Trophoblast cell (in vitro differentiated cells and primary cell): ENCODE measurements at regions not wholly inside any gene's neighbourhood (a gene's known extent, or its start where the extent isn't known, plus 50 kb on each side); places are given as distances from the start of the nearest gene placed in this dataset.
"Not testable (repeated sequence)": the region's sequence is repeated elsewhere in the genome, so short reads cannot be mapped to it uniquely, and the experiment has no call there.

Experiments
- DNase-seq, 2 donors: peaks; one replicate each; pipeline ENCODE4 v3.0.0-alpha.2; 2016
- H2AFZ ChIP-seq: 2 replicates; pipeline ENCODE4 v1.6.1; 2013; ENCODE audit warnings: low read length, moderate library complexity, mild to moderate bottlenecking; ENCODE audit not compliant: insufficient read depth, poor library complexity
- H2AK5ac ChIP-seq: 2 replicates; pipeline ENCODE4 v1.6.1; 2013; ENCODE audit warnings: mild to moderate bottlenecking, low read length
- H2BK120ac ChIP-seq: 2 replicates; pipeline ENCODE4 v1.6.1; 2013; ENCODE audit warnings: low read length, mild to moderate bottlenecking, moderate library complexity; ENCODE audit not compliant: insufficient read depth, poor library complexity
- H2BK12ac ChIP-seq: 2 replicates; pipeline ENCODE4 v1.6.1; 2013; ENCODE audit warnings: mild to moderate bottlenecking, low read length, moderate library complexity
- H2BK5ac ChIP-seq: 2 replicates; pipeline ENCODE4 v1.6.1; 2013; ENCODE audit warnings: low read length, low read depth, moderate library complexity, mild to moderate bottlenecking; ENCODE audit not compliant: poor library complexity
- H3K14ac ChIP-seq: 2 replicates; pipeline ENCODE4 v1.6.1; 2013; ENCODE audit warnings: mild to moderate bottlenecking, low read length
- H3K18ac ChIP-seq: 2 replicates; pipeline ENCODE4 v1.6.1; 2013; ENCODE audit warnings: mild to moderate bottlenecking, low read length
- H3K23ac ChIP-seq: 2 replicates; pipeline ENCODE4 v1.6.1; 2013; ENCODE audit warnings: low read length
- H3K27ac ChIP-seq: 2 replicates; pipeline ENCODE4 v1.5.1; 2013; ENCODE audit warnings: low read depth, mild to moderate bottlenecking, inconsistent platforms, low read length, moderate library complexity
- H3K27me3 ChIP-seq: 2 replicates; pipeline ENCODE4 v1.6.1; 2013; ENCODE audit warnings: inconsistent platforms, mild to moderate bottlenecking, low read length, moderate library complexity; ENCODE audit not compliant: insufficient read depth
- H3K36me3 ChIP-seq, 2 experiments: 1 replicate in 1 of 2; 2 replicates in 1 of 2; pipeline ENCODE4 v1.6.1; 2013; ENCODE audit warnings: low read length in 2 of 2, mild to moderate bottlenecking in 2 of 2, moderate library complexity in 1 of 2; ENCODE audit not compliant: insufficient read depth in 2 of 2, control insufficient read depth in 1 of 2
- H3K4ac ChIP-seq: 2 replicates; pipeline ENCODE4 v1.6.1; 2013; ENCODE audit warnings: low read depth, mild to moderate bottlenecking, low read length, moderate library complexity
- H3K4me1 ChIP-seq, 2 experiments: 1 replicate in 1 of 2; 2 replicates in 1 of 2; pipeline ENCODE4 v1.6.1; 2013; ENCODE audit warnings: low read length in 2 of 2, mild to moderate bottlenecking in 2 of 2, moderate library complexity in 1 of 2; ENCODE audit not compliant: insufficient read depth in 2 of 2, control insufficient read depth in 1 of 2
- H3K4me2 ChIP-seq: 2 replicates; pipeline ENCODE4 v1.6.1; 2013; ENCODE audit warnings: inconsistent platforms, mild to moderate bottlenecking, low read length, moderate library complexity
- H3K4me3 ChIP-seq: 2 replicates; pipeline ENCODE4 v1.5.1; 2013; ENCODE audit warnings: mild to moderate bottlenecking, low read depth, low read length, inconsistent platforms
- H3K79me1 ChIP-seq: one replicate; pipeline ENCODE4 v1.6.1; 2013; ENCODE audit warnings: low read length
- H3K79me2 ChIP-seq: 2 replicates; pipeline ENCODE4 v1.6.1; 2013; ENCODE audit warnings: low read length, mild to moderate bottlenecking; ENCODE audit not compliant: control insufficient read depth, insufficient read depth, poor library complexity
- H3K9ac ChIP-seq: 2 replicates; pipeline ENCODE4 v1.6.1; 2013; ENCODE audit warnings: mild to moderate bottlenecking, low read length
- H3K9me3 ChIP-seq: 2 replicates; pipeline ENCODE4 v1.6.1; 2013; ENCODE audit warnings: low read depth, mild to moderate bottlenecking, control low read depth, inconsistent platforms, low read length; ENCODE audit not compliant: insufficient read depth
- H4K12ac ChIP-seq: 2 replicates; pipeline ENCODE4 v1.6.1; 2013; ENCODE audit warnings: low read depth, mild to moderate bottlenecking, low read length, moderate library complexity
- H4K8ac ChIP-seq: 2 replicates; pipeline ENCODE4 v1.6.1; 2013; ENCODE audit warnings: low read depth, mild to moderate bottlenecking, low read length, moderate library complexity
- H4K91ac ChIP-seq: one replicate; pipeline ENCODE4 v1.6.1; 2013; ENCODE audit warnings: low read depth, mild to moderate bottlenecking, low read length, moderate library complexity
- WGBS: extraction: QIAGEN DNeasy Blood & Tissue Kit; methylation state at CpG from one replicate; pipeline ENCODE4 v1.1.7; 2013; ENCODE audit warnings: missing lambda C conversion rate; ENCODE audit not compliant: insufficient read length, insufficient coverage; ENCODE audit errors: extremely low coverage; 5-methylcytosine and 5-hydroxymethylcytosine counted together

- H4K12ac ChIP-seq = no peak overlapping the region
- H2BK5ac ChIP-seq = no peak overlapping the region
- H3K18ac ChIP-seq = no peak overlapping the region
- no peak overlapping the region for H2AFZ ChIP-seq
- no peaks in the 10 kb centered on the region for H3K79me1 ChIP-seq
- no peak overlapping the region for H3K14ac ChIP-seq
- no peak overlapping the region for H3K4me2 ChIP-seq
- H3K79me2 ChIP-seq = no peaks in the 10 kb centered on the region
- no peak overlapping the region for H2BK120ac ChIP-seq
- no peak overlapping the region for H3K27ac ChIP-seq
- peaks cover 0 to 2% of the 10 kb centered on the region in 2 experiments for H3K4me1 ChIP-seq
- no peak overlapping the region for H3K23ac ChIP-seq
- no peaks in the 10 kb centered on the region for H3K36me3 ChIP-seq
- H3K4me3 ChIP-seq = no peak overlapping the region
- no peak overlapping the region for H3K9ac ChIP-seq
- no peaks in the 10 kb centered on the region for H3K27me3 ChIP-seq
- no peak overlapping the region for H3K4ac ChIP-seq
- no peaks in the 10 kb centered on the region for H3K9me3 ChIP-seq
- H4K91ac ChIP-seq = no peak overlapping the region
- H2BK12ac ChIP-seq = no peak overlapping the region
- peak; percentile 98 to 99 for DNase-seq
- H4K8ac ChIP-seq = no peak overlapping the region
- no CpG with 5 or more reads among the region's 2 CpGs for WGBS
- H2AK5ac ChIP-seq = no peak overlapping the region
Measured at GRCh38 chr5:53790026-53790425, 229.6 kb downstream of the NDUFS4 start.

DNA sequence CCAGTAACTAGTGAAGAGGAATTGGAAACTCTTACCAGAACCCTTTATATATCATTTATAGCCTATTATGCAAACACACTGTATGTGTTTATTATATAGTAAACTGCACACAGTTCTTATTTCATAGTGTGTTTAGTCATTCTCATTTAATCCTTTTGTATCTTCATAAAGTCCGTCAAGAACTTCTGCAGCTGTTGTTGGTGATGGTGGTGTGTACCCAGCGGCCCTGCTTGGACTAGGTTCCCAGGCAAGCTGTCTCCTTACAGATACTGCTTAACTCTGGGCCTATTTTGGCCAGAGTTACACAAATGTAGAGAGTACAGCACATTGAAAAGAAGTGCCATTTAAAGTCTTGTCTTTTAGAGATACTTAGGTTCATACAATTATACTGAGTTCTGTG, 231.9 kb downstream of the NDUFS4 start:
- H2BK12ac ChIP-seq = no peak overlapping the region
- no peak overlapping the region for H4K8ac ChIP-seq
- no peak overlapping the region for H4K12ac ChIP-seq
- no peak overlapping the region for H3K27ac ChIP-seq
- H4K91ac ChIP-seq = no peak overlapping the region
- H3K79me1 ChIP-seq = no peaks in the 10 kb centered on the region
- no peak overlapping the region for H3K18ac ChIP-seq
- no peaks in the 10 kb centered on the region for H3K36me3 ChIP-seq
- H3K9ac ChIP-seq = no peak overlapping the region
- H3K23ac ChIP-seq = no peak overlapping the region
- no peaks in the 10 kb centered on the region for H3K27me3 ChIP-seq
- no peak for DNase-seq
- H3K14ac ChIP-seq = no peak overlapping the region
- no peaks in the 10 kb centered on the region for H3K9me3 ChIP-seq
- no peak overlapping the region for H2BK5ac ChIP-seq
- WGBS = no CpG with 5 or more reads among the region's 2 CpGs
- no peaks in the 10 kb centered on the region for H3K4me1 ChIP-seq
- H3K4ac ChIP-seq = no peak overlapping the region
- H3K4me2 ChIP-seq = no peak overlapping the region
- H3K79me2 ChIP-seq = no peaks in the 10 kb centered on the region
- no peak overlapping the region for H2BK120ac ChIP-seq
- no peak overlapping the region for H3K4me3 ChIP-seq
- no peak overlapping the region for H2AFZ ChIP-seq
- H2AK5ac ChIP-seq = no peak overlapping the region

- no CpG with 5 or more reads among the region's 9 CpGs for WGBS
- H3K36me3 ChIP-seq = not testable (repeated sequence)
Measured at GRCh38 chr5:53799644-53800043, 239.2 kb downstream of the NDUFS4 start.

DNA sequence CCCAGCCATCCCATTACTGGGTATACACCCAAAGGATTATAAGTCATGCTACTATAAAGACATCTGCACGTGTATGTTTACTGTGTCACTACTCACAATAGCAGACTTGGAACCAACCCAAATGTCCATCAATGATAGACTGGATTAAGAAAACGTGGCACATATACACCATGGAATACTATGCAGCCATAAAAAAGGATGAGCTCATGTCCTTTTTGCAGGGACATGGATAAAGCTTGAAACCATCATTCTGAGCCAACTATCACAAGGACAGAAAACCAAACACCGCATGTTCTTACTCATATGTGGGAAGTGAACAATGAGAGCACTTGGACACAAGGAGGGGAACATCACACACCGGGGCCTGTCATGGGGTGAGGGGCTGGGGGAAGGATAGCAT, 248.0 kb downstream of the NDUFS4 start:
- not testable (repeated sequence) for H3K9me3 ChIP-seq, DNase-seq, H2BK5ac ChIP-seq, H3K79me1 ChIP-seq, H3K18ac ChIP-seq, H4K12ac ChIP-seq, H2BK12ac ChIP-seq, H2AFZ ChIP-seq, H3K9ac ChIP-seq, H3K14ac ChIP-seq, H4K8ac ChIP-seq, H3K4me3 ChIP-seq, H3K36me3 ChIP-seq, H3K79me2 ChIP-seq, H4K91ac ChIP-seq, H3K27ac ChIP-seq, H3K23ac ChIP-seq, H3K4ac ChIP-seq, H3K27me3 ChIP-seq, H3K4me1 ChIP-seq, H3K4me2 ChIP-seq, H2AK5ac ChIP-seq, H2BK120ac ChIP-seq
- no CpG with 5 or more reads among the region's 4 CpGs for WGBS

More at GRCh38 chr5:53799644-53800043, 239.2 kb downstream of the NDUFS4 start:
- not testable (repeated sequence) for H4K12ac ChIP-seq, H3K27ac ChIP-seq, H3K79me1 ChIP-seq, DNase-seq, H3K79me2 ChIP-seq, H2BK12ac ChIP-seq, H3K18ac ChIP-seq, H3K9me3 ChIP-seq, H3K9ac ChIP-seq, H3K4me2 ChIP-seq, H4K91ac ChIP-seq, H4K8ac ChIP-seq, H2AFZ ChIP-seq, H3K4ac ChIP-seq, H2BK5ac ChIP-seq, H3K23ac ChIP-seq, H2AK5ac ChIP-seq, H2BK120ac ChIP-seq, H3K4me3 ChIP-seq, H3K4me1 ChIP-seq, H3K27me3 ChIP-seq, H3K14ac ChIP-seq
